Activated T-helper 2 cell treated with anti-CD3 and anti-CD28 coated beads, Interferon-gamma antibody, Interleukin-2, Interleukin-4, amounts not matched to agents 10 μg/mL and 5 μg/mL and 100 μg/mL, durations not matched to agents 14 hours and 24 hours and 36 hours (primary cell): ENCODE measurements at regions not wholly inside any gene's neighbourhood (a gene's known extent, or its start where the extent isn't known, plus 50 kb on each side); places are given as distances from the start of the nearest gene placed in this dataset.

ENCODE experiments used
- DNase-seq: peaks from one replicate; pipeline ENCODE4 v3.0.0; 2021; ENCODE audit warnings: low spot score
- H3K27ac Mint-ChIP-seq: one replicate; pipeline ENCODE4 v1.8.0; 2021; ENCODE audit warnings: mixed read lengths
- H3K27me3 Mint-ChIP-seq: one replicate; pipeline ENCODE4 v1.8.0; 2021; ENCODE audit warnings: low read depth, mixed read lengths
- H3K36me3 Mint-ChIP-seq: one replicate; pipeline ENCODE4 v1.8.0; 2021; ENCODE audit warnings: low read depth, mixed read lengths
- H3K4me1 Mint-ChIP-seq: one replicate; pipeline ENCODE4 v1.8.0; 2021; ENCODE audit warnings: low read depth, mixed read lengths
- H3K4me3 Mint-ChIP-seq: one replicate; pipeline ENCODE4 v1.8.0; 2021; ENCODE audit warnings: low read depth, mild to moderate bottlenecking, moderate library complexity, mixed read lengths
- H3K9me3 Mint-ChIP-seq: one replicate; pipeline ENCODE4 v1.8.0; 2021; ENCODE audit warnings: mixed read lengths
- intact Hi-C: fragments of 100-400 bp; cut with micrococcal nuclease; formaldehyde crosslinking; loops from one replicate; pipeline ENCODE4 v1.15.1; 2023

DNA sequence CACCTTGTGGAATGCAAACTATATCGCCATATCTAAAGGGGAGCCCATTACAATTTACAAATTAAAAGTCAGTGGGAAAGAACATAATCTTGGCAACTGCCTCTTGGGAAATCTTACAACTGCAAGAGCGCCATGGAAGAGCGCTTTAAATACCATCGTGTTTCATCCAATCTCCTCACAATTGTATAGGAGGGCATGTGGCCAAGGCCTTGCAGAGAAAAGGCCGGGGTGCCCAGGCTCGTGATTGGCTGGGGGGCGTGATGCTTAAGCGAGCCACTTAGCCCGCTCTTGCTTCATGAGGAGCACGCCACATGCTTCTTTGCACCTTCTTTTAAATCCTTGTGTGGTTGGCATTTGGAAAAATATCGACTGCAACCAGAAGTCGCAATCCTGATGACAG, 69.8 kb upstream of the NFIB start:
- Mint-ChIP-seq H3K9me3 (no peaks in the 10 kb centered on the region), H3K27ac (no peak overlapping the region), H3K36me3 (no peaks in the 10 kb centered on the region), H3K4me3 (no peak overlapping the region), H3K27me3 (no peaks in the 10 kb centered on the region), H3K4me1 (no peaks in the 10 kb centered on the region)
- DNase-seq: no peak
- intact Hi-C loops: no loop called here

DNA sequence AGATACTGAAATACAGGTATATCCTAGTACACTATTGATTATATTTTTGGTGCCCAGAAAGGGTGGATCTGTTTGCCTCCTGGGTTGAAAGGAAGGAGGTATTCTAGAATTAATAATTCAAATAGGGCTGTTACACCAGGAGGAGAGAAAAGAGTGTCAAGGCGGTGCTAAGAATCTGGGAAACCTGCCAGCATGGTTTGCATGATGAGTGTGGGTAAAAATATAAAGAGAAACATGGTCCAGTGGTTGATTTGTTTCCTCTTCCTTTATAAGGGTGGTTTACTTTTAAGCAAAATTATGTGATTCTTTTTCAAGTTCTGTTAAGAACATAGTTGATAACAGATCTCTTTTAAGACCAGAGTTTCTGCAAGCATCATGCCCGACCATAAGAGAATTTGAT, 69.4 kb upstream of the NFIB start:
- intact Hi-C loops: no loop called here
- no peak for DNase-seq
- Mint-ChIP-seq H3K36me3 (no peaks in the 10 kb centered on the region), H3K4me3 (no peak overlapping the region), H3K9me3 (no peaks in the 10 kb centered on the region), H3K27me3 (no peaks in the 10 kb centered on the region), H3K27ac (no peak overlapping the region), H3K4me1 (no peaks in the 10 kb centered on the region)

DNA sequence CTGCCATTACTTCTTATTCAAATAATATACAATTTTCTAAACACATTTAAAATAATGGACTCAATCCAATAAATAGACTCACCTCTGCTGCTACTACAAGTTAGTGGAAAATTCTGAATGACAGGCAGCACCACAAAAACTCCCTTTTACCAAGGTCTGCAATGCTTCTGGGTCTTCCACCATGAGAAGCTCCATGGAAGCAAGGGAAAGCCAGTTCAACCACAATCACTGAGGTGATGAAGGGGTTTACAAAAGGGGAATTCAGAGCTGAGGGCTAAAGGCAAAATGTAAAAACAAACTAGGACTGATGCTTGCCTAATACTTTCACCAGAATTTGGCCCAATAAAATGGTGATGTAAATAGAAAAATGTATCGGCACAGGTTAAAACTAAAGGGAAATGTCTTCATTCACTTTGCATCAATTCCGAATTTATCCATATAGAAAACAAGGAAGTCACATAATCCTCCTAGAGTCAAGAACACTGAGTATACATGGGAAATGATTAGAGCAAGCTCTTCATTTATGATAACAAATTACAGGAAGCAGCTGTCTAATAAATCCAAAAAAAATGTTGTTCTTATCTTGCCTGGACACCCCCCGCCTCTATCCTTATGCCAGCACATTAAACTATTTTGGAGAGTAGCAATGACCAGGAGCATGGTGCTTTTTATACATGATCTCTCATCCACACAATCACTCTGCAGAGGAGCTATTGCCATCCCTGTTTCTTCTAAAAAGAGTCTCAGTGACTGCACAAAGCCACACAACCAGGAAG, 66.3 kb upstream of the NFIB start:
- Mint-ChIP-seq H3K27ac (no peak overlapping the region), H3K4me3 (no peak overlapping the region)

GRCh38 chr9:14379280-14379679, 65.3 kb upstream of the NFIB start:
- H3K9me3 Mint-ChIP-seq: no peaks in the 10 kb centered on the region
- no peak overlapping the region for H3K4me3 Mint-ChIP-seq
- H3K36me3 Mint-ChIP-seq: no peaks in the 10 kb centered on the region
- H3K4me1 Mint-ChIP-seq: no peaks in the 10 kb centered on the region
- H3K27me3 Mint-ChIP-seq: no peaks in the 10 kb centered on the region
- DNase-seq: no peak
- intact Hi-C loops: no loop called here
- no peak overlapping the region for H3K27ac Mint-ChIP-seq

More for the DNA sequence above, 66.3 kb upstream of the NFIB start:
- intact Hi-C loops: no loop called here
- DNase-seq: no peak
- Mint-ChIP-seq H3K9me3 (no peaks in the 10 kb centered on the region), H3K4me1 (no peaks in the 10 kb centered on the region), H3K36me3 (no peaks in the 10 kb centered on the region), H3K27me3 (no peaks in the 10 kb centered on the region)

DNA sequence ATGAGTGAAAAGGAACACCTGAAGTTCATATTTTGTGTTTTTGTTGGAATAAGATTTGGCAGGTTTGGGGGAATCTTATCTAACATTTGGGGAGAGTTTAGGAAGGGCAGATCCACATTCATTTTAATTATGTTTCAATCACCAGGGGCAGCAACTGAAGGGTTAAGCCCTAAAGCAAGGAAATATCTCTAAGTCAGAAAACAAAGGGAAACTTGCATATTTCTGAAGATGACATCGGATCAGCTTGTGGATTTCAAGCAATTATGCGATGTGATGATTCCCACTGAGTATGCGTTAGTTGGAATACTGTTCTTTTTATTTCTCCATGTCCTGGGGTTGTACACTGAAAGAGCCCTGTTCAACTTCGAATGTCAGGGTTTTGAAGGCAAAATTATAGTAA, 59.8 kb upstream of the NFIB start:
- H3K27me3 Mint-ChIP-seq: no peaks in the 10 kb centered on the region
- H3K9me3 Mint-ChIP-seq: no peaks in the 10 kb centered on the region
- H3K4me1 Mint-ChIP-seq: no peaks in the 10 kb centered on the region
- no peak for DNase-seq
- no peak overlapping the region for H3K27ac Mint-ChIP-seq
- no peak overlapping the region for H3K4me3 Mint-ChIP-seq
- intact Hi-C loops: no loop called here
- no peaks in the 10 kb centered on the region for H3K36me3 Mint-ChIP-seq

GRCh38 chr9:14373336-14373666, 59.4 kb upstream of the NFIB start:
- H3K36me3 Mint-ChIP-seq: no peaks in the 10 kb centered on the region
- no peaks in the 10 kb centered on the region for H3K27me3 Mint-ChIP-seq
- H3K27ac Mint-ChIP-seq: no peak overlapping the region
- intact Hi-C loops: no loop called here
- no peaks in the 10 kb centered on the region for H3K9me3 Mint-ChIP-seq
- H3K4me1 Mint-ChIP-seq: no peaks in the 10 kb centered on the region
- no peak overlapping the region for H3K4me3 Mint-ChIP-seq
- no peak for DNase-seq

- no peaks in the 10 kb centered on the region for H3K36me3 Mint-ChIP-seq
- no peaks in the 10 kb centered on the region for H3K27me3 Mint-ChIP-seq
- H3K4me3 Mint-ChIP-seq: no peak overlapping the region
- H3K27ac Mint-ChIP-seq: no peak overlapping the region
- no peak for DNase-seq
- no peaks in the 10 kb centered on the region for H3K9me3 Mint-ChIP-seq
- no peaks in the 10 kb centered on the region for H3K4me1 Mint-ChIP-seq
- intact Hi-C loops: no loop called here
Measured at GRCh38 chr9:14372437-14373335, 58.7 kb upstream of the NFIB start.

GRCh38 chr9:14369011-14369410, 55.1 kb upstream of the NFIB start:
- Mint-ChIP-seq H3K36me3 (no peaks in the 10 kb centered on the region), H3K4me1 (no peaks in the 10 kb centered on the region), H3K4me3 (no peak overlapping the region), H3K27me3 (peaks cover 7% of the 10 kb centered on the region), H3K9me3 (no peaks in the 10 kb centered on the region), H3K27ac (no peak overlapping the region)
- intact Hi-C loops: no loop called here
- DNase-seq: no peak

- H3K36me3 Mint-ChIP-seq: no peaks in the 10 kb centered on the region
Measured at GRCh38 chr9:14366076-14366475, 52.1 kb upstream of the NFIB start.

GRCh38 chr9:14365670-14366069, 51.7 kb upstream of the NFIB start:
- H3K4me1 Mint-ChIP-seq: no peaks in the 10 kb centered on the region
- no peaks in the 10 kb centered on the region for H3K36me3 Mint-ChIP-seq
- H3K27ac Mint-ChIP-seq: no peak overlapping the region
- H3K4me3 Mint-ChIP-seq: no peak overlapping the region
- intact Hi-C loops: no loop called here
- peaks cover 7% of the 10 kb centered on the region for H3K27me3 Mint-ChIP-seq
- no peak for DNase-seq
- no peaks in the 10 kb centered on the region for H3K9me3 Mint-ChIP-seq

More at GRCh38 chr9:14366076-14366475, 52.1 kb upstream of the NFIB start:
- Mint-ChIP-seq H3K27ac (no peak overlapping the region), H3K9me3 (no peaks in the 10 kb centered on the region), H3K4me3 (no peak overlapping the region), H3K27me3 (peaks cover 7% of the 10 kb centered on the region), H3K4me1 (no peaks in the 10 kb centered on the region)
- no peak for DNase-seq
- intact Hi-C loops: no loop called here
